ENCODE measurements at regions not wholly inside any gene's neighbourhood (a gene's known extent, or its start where the extent isn't known, plus 50 kb on each side); places are given as distances from the start of the nearest gene placed in this dataset.

DNA sequence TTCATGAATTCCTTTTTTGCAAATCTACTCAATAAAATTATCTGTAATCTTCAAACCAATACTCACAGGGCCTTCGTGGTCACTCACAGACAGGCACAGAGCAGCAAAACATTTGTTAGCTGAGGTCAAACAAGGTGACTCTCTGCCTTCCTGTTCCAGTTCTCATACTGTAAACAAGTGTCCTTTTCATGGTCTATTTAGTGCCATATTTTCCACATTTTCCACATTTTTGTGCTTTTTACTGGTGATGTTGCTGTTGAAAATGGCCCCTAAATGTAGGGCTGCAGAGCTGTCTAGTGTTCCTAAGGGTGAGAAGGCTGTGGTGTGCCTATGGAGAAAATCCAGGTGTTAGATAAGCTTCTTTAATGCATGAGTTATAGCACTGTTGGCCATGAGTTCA is 133.1 kb upstream of the COL21A1 start (continued):
- TF ChIP-seq, protein P1, sequence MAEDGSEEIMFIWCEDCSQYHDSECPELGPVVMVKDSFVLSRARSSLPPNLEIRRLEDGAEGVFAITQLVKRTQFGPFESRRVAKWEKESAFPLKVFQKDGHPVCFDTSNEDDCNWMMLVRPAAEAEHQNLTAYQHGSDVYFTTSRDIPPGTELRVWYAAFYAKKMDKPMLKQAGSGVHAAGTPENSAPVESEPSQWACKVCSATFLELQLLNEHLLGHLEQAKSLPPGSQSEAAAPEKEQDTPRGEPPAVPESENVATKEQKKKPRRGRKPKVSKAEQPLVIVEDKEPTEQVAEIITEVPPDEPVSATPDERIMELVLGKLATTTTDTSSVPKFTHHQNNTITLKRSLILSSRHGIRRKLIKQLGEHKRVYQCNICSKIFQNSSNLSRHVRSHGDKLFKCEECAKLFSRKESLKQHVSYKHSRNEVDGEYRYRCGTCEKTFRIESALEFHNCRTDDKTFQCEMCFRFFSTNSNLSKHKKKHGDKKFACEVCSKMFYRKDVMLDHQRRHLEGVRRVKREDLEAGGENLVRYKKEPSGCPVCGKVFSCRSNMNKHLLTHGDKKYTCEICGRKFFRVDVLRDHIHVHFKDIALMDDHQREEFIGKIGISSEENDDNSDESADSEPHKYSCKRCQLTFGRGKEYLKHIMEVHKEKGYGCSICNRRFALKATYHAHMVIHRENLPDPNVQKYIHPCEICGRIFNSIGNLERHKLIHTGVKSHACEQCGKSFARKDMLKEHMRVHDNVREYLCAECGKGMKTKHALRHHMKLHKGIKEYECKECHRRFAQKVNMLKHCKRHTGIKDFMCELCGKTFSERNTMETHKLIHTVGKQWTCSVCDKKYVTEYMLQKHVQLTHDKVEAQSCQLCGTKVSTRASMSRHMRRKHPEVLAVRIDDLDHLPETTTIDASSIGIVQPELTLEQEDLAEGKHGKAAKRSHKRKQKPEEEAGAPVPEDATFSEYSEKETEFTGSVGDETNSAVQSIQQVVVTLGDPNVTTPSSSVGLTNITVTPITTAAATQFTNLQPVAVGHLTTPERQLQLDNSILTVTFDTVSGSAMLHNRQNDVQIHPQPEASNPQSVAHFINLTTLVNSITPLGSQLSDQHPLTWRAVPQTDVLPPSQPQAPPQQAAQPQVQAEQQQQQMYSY (CRISPR knock-in tag; IDR thresholded peaks at IDR 0.05): no peak; the same call in 1 of the 2 replicates
- peak; percentile 70 for TF ChIP-seq NR2F6 (IDR thresholded peaks at IDR 0.05)
- peak; percentile 81 for TF ChIP-seq NR2F6 (CRISPR knock-in tag; IDR thresholded peaks at IDR 0.05)
- 0 out of 2 replicates have a peak, but pooled peaks have one; percentile 46 for TF ChIP-seq ZNF556 (CRISPR knock-in tag; IDR thresholded peaks at IDR 0.05; ENCODE audit: borderline replicate concordance)
- TF ChIP-seq TRIM22 (IDR thresholded peaks at IDR 0.05): no peak
- TF ChIP-seq FOXO4 (CRISPR knock-in tag; conservative IDR thresholded peaks at IDR 0.05): no peak
- TF ChIP-seq ZMYM4 (CRISPR knock-in tag; IDR thresholded peaks at IDR 0.05): peak; percentile 52
- TF ChIP-seq ZNF780A (CRISPR knock-in tag; IDR thresholded peaks at IDR 0.05): no peak
- TF ChIP-seq, protein P2, sequence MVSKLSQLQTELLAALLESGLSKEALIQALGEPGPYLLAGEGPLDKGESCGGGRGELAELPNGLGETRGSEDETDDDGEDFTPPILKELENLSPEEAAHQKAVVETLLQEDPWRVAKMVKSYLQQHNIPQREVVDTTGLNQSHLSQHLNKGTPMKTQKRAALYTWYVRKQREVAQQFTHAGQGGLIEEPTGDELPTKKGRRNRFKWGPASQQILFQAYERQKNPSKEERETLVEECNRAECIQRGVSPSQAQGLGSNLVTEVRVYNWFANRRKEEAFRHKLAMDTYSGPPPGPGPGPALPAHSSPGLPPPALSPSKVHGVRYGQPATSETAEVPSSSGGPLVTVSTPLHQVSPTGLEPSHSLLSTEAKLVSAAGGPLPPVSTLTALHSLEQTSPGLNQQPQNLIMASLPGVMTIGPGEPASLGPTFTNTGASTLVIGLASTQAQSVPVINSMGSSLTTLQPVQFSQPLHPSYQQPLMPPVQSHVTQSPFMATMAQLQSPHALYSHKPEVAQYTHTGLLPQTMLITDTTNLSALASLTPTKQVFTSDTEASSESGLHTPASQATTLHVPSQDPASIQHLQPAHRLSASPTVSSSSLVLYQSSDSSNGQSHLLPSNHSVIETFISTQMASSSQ (IDR thresholded peaks at IDR 0.05; ENCODE audit: low read depth): no peak
- TF ChIP-seq, protein P2 (CRISPR knock-in tag; IDR thresholded peaks at IDR 0.05; ENCODE audit: borderline replicate concordance): peak; percentile 49; the same call in 1 of the 2 replicates
- TF ChIP-seq KDM6A (CRISPR knock-in tag; IDR thresholded peaks at IDR 0.05; ENCODE audit: low read depth): peak; percentile 55; the same call in 1 of the 2 replicates
- TF ChIP-seq KDM1A (CRISPR knock-in tag; IDR thresholded peaks at IDR 0.05): no peak
- no peak for TF ChIP-seq RFX3 (CRISPR knock-in tag; IDR thresholded peaks at IDR 0.05)
- 0 out of 2 replicates have a peak, but pooled peaks have one; percentile 44 for TF ChIP-seq ELF1 (CRISPR knock-in tag; IDR thresholded peaks at IDR 0.05)
- TF ChIP-seq ZNF331 (CRISPR knock-in tag; IDR thresholded peaks at IDR 0.05): 0 out of 2 replicates have a peak, but pooled peaks have one; percentile 62
- TF ChIP-seq SALL1 (CRISPR knock-in tag; IDR thresholded peaks at IDR 0.05): peak; percentile 42; the same call in 1 of the 2 replicates

Data from HepG2 (cell line).